ENCODE measurements at regions not wholly inside any gene's neighbourhood (a gene's known extent, or its start where the extent isn't known, plus 50 kb on each side); places are given as distances from the start of the nearest gene placed in this dataset.

- no peak for DNase-seq
These were observed 94.7 kb downstream of the SIK1 start for GRCh38 chr21:43331962-43332828.

GRCh38 chr21:43331111-43331961 is 95.6 kb downstream of the SIK1 start:
- no peak for DNase-seq

GRCh38 chr21:43330306-43330881 is 96.5 kb downstream of the SIK1 start:
- no peak for DNase-seq

GRCh38 chr21:43329711-43330269 is 97.1 kb downstream of the SIK1 start:
- DNase-seq: no peak

GRCh38 chr21:43328958-43329691 is 97.8 kb downstream of the SIK1 start:
- no peak for DNase-seq

- DNase-seq: no peak
These were observed 98.6 kb downstream of the SIK1 start for GRCh38 chr21:43328185-43328957.

- DNase-seq: no peak
These were observed 100.8 kb downstream of the SIK1 start for GRCh38 chr21:43325968-43326715.

GRCh38 chr21:43325036-43325435 is 101.9 kb downstream of the SIK1 start:
- DNase-seq: no peak

GRCh38 chr21:43324596-43324995 is 102.3 kb downstream of the SIK1 start:
- no peak for DNase-seq

- no peak for DNase-seq
These were observed 103.5 kb downstream of the SIK1 start for GRCh38 chr21:43323244-43324005.

- no peak for DNase-seq
These were observed 104.1 kb downstream of the SIK1 start for GRCh38 chr21:43322805-43323204.

- DNase-seq: no peak
These were observed 104.6 kb downstream of the SIK1 start for GRCh38 chr21:43322311-43322710.

- no peak for DNase-seq
These were observed 105.3 kb downstream of the SIK1 start for GRCh38 chr21:43321611-43322010.

GRCh38 chr21:43321111-43321510 is 105.8 kb downstream of the SIK1 start:
- DNase-seq: no peak

GRCh38 chr21:43320526-43320925 is 106.4 kb downstream of the SIK1 start:
- no peak for DNase-seq

GRCh38 chr21:43318841-43319781 is 107.8 kb downstream of the SIK1 start:
- no peak for DNase-seq

GRCh38 chr21:43318368-43318767 is 108.6 kb downstream of the SIK1 start:
- no peak for DNase-seq

GRCh38 chr21:43317959-43318358 is 109.0 kb downstream of the SIK1 start:
- DNase-seq: no peak

GRCh38 chr21:43317254-43317748 is 109.6 kb downstream of the SIK1 start:
- no peak for DNase-seq

All from activated gamma-delta T cell (primary cell).